ENCODE measurements at regions not wholly inside any gene's neighbourhood (a gene's known extent, or its start where the extent isn't known, plus 50 kb on each side); places are given as distances from the start of the nearest gene placed in this dataset.
A peak's percentile ranks its signal among the peaks of the same experiment; 100 is the strongest.
"Not testable (repeated sequence)": the region's sequence is repeated elsewhere in the genome, so short reads cannot be mapped to it uniquely, and the experiment has no call there.

- DNase-seq (no peak), ATAC-seq (no peak)
- intact Hi-C loops (cut with micrococcal nuclease), result loop anchor here (2.0 kb wide), 1 partner anchor 527 kb away; no protein-coding TSS in a partner anchor
These were observed 926.3 kb upstream of the ARRDC3 start for GRCh38 chr5:92309336-92309991.

GRCh38 chr5:92308679-92309078 is 925.6 kb upstream of the ARRDC3 start:
- ATAC-seq (no peak), DNase-seq (no peak)
- intact Hi-C loops (cut with micrococcal nuclease), result loop anchor here (2.0 kb wide), 1 partner anchor 528 kb away; no protein-coding TSS in a partner anchor

- DNase-seq; intact Hi-C loops (cut with micrococcal nuclease): not testable (repeated sequence)
These were observed 919.2 kb upstream of the ARRDC3 start for GRCh38 chr5:92302356-92302755.

GRCh38 chr5:92283521-92283920 is 900.4 kb upstream of the ARRDC3 start:
- DNase-seq, result no peak
- no peak for ATAC-seq
- intact Hi-C loops (cut with micrococcal nuclease), result no loop called here

More at GRCh38 chr5:92302356-92302755, 919.2 kb upstream of the ARRDC3 start:
- ATAC-seq, result not testable (repeated sequence)

- DNase-seq; ATAC-seq; intact Hi-C loops (cut with micrococcal nuclease): not testable (repeated sequence)
These were observed 888.6 kb upstream of the ARRDC3 start for GRCh38 chr5:92271750-92272149.

GRCh38 chr5:92268343-92268742 is 885.2 kb upstream of the ARRDC3 start:
- intact Hi-C loops (cut with micrococcal nuclease), result no loop called here
- ATAC-seq (no peak), DNase-seq (peak; percentile 18)

- peak; percentile 18 for DNase-seq
- intact Hi-C loops (cut with micrococcal nuclease), result no loop called here
- ATAC-seq, result no peak
These were observed 884.7 kb upstream of the ARRDC3 start for GRCh38 chr5:92267830-92268229.

GRCh38 chr5:92265804-92266203 is 882.7 kb upstream of the ARRDC3 start:
- DNase-seq, result no peak
- intact Hi-C loops (cut with micrococcal nuclease), result no loop called here

GRCh38 chr5:92255605-92256004 is 872.5 kb upstream of the ARRDC3 start:
- DNase-seq; ATAC-seq; intact Hi-C loops (cut with micrococcal nuclease): not testable (repeated sequence)

More at GRCh38 chr5:92265804-92266203, 882.7 kb upstream of the ARRDC3 start:
- ATAC-seq, result no peak

- intact Hi-C loops (cut with micrococcal nuclease), result no loop called here
- no peak for ATAC-seq
- DNase-seq, result no peak
These were observed 865.4 kb upstream of the ARRDC3 start for GRCh38 chr5:92248518-92248917.

GRCh38 chr5:92242170-92242569 is 859.1 kb upstream of the ARRDC3 start:
- ATAC-seq (no peak), DNase-seq (no peak)
- intact Hi-C loops (cut with micrococcal nuclease), result no loop called here

- ATAC-seq (no peak), DNase-seq (no peak)
- intact Hi-C loops (cut with micrococcal nuclease), result no loop called here
These were observed 854.8 kb upstream of the ARRDC3 start for GRCh38 chr5:92237896-92238295.

- DNase-seq, result no peak
- intact Hi-C loops (cut with micrococcal nuclease), result no loop called here
These were observed 839.3 kb upstream of the ARRDC3 start for GRCh38 chr5:92222449-92222848.

GRCh38 chr5:92216852-92217251 is 833.7 kb upstream of the ARRDC3 start:
- DNase-seq; intact Hi-C loops (cut with micrococcal nuclease); ATAC-seq: not testable (repeated sequence)

More at GRCh38 chr5:92222449-92222848, 839.3 kb upstream of the ARRDC3 start:
- no peak for ATAC-seq

GRCh38 chr5:92215116-92215515 is 832.0 kb upstream of the ARRDC3 start:
- no peak for ATAC-seq
- DNase-seq, result no peak
- intact Hi-C loops (cut with micrococcal nuclease), result no loop called here

- no peak for ATAC-seq
- intact Hi-C loops (cut with micrococcal nuclease), result no loop called here
- no peak for DNase-seq
These were observed 825.1 kb upstream of the ARRDC3 start for GRCh38 chr5:92208265-92208664.

GRCh38 chr5:92207151-92207550 is 824.0 kb upstream of the ARRDC3 start:
- ATAC-seq, result no peak
- DNase-seq, result no peak
- intact Hi-C loops (cut with micrococcal nuclease), result no loop called here

- DNase-seq (no peak), ATAC-seq (no peak)
- intact Hi-C loops (cut with micrococcal nuclease), result no loop called here
These were observed 823.6 kb upstream of the ARRDC3 start for GRCh38 chr5:92206681-92207080.

GRCh38 chr5:92199035-92199434 is 815.9 kb upstream of the ARRDC3 start:
- intact Hi-C loops (cut with micrococcal nuclease); DNase-seq; ATAC-seq: not testable (repeated sequence)

GRCh38 chr5:92181656-92182055 is 798.5 kb upstream of the ARRDC3 start:
- ATAC-seq (no peak), DNase-seq (no peak)
- intact Hi-C loops (cut with micrococcal nuclease), result no loop called here

GRCh38 chr5:92180391-92180790 is 797.3 kb upstream of the ARRDC3 start:
- intact Hi-C loops (cut with micrococcal nuclease), result no loop called here
- no peak for DNase-seq
- no peak for ATAC-seq

Data from left ventricle myocardium superior (tissue), 1 donor.